Breast epithelium (tissue), 3 donors: ENCODE measurements at regions not wholly inside any gene's neighbourhood (a gene's known extent, or its start where the extent isn't known, plus 50 kb on each side); places are given as distances from the start of the nearest gene placed in this dataset.

Experiments used
- POLR2A ChIP-seq: fragments of 450-650 bp; IDR thresholded peaks from one replicate; pipeline ENCODE4 v1.6.1; 2016; ENCODE audit warnings: antibody characterized with exemption, mild to moderate bottlenecking, moderate library complexity
- TF ChIP-seq, protein P1 (sequence below), 3 donors: fragments of 450-650 bp; IDR thresholded peaks; one replicate each; pipeline ENCODE4 v1.5.1; 2016 to 2017; ENCODE audit warnings: antibody characterized with exemption in 3 of 3, mild to moderate bottlenecking in 3 of 3, moderate library complexity in 3 of 3

GRCh38 chr5:115378754-115379153 lies 82.3 kb upstream of the CCDC112 start:
- TF ChIP-seq, protein P1, sequence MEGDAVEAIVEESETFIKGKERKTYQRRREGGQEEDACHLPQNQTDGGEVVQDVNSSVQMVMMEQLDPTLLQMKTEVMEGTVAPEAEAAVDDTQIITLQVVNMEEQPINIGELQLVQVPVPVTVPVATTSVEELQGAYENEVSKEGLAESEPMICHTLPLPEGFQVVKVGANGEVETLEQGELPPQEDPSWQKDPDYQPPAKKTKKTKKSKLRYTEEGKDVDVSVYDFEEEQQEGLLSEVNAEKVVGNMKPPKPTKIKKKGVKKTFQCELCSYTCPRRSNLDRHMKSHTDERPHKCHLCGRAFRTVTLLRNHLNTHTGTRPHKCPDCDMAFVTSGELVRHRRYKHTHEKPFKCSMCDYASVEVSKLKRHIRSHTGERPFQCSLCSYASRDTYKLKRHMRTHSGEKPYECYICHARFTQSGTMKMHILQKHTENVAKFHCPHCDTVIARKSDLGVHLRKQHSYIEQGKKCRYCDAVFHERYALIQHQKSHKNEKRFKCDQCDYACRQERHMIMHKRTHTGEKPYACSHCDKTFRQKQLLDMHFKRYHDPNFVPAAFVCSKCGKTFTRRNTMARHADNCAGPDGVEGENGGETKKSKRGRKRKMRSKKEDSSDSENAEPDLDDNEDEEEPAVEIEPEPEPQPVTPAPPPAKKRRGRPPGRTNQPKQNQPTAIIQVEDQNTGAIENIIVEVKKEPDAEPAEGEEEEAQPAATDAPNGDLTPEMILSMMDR (IDR thresholded peaks at IDR 0.05) = no peak
- no peak for TF ChIP-seq POLR2A
